CD4-positive, CD25-positive, alpha-beta regulatory T cell (primary cell): ENCODE measurements at regions not wholly inside any gene's neighbourhood (a gene's known extent, or its start where the extent isn't known, plus 50 kb on each side); places are given as distances from the start of the nearest gene placed in this dataset.

Experiments used
- ATAC-seq, 2 donors: fragments of 150-1000 bp; cut with Tn5 transposase; one replicate each; pipeline ENCODE4 v1.10.0; 2021; ENCODE audit warnings: low read depth in 2 of 2, moderate number of reproducible peaks in 2 of 2, moderate library complexity in 1 of 2
- DNase-seq, 3 donors: peaks; one replicate each; pipeline versions ENCODE4 v3.0.0 to v3.0.0-alpha.2; 2012 to 2022; ENCODE audit warnings: mixed read lengths in 1 of 3
- H3K27ac ChIP-seq: one replicate; pipeline ENCODE4 v1.7.0; 2013; ENCODE audit warnings: mild to moderate bottlenecking, low read length; ENCODE audit not compliant: insufficient read depth, poor library complexity, severe bottlenecking
- H3K27me3 ChIP-seq: one replicate; pipeline ENCODE4 v1.7.0; 2013; ENCODE audit warnings: low read length; ENCODE audit not compliant: control insufficient read depth, insufficient read depth
- H3K36me3 ChIP-seq: one replicate; pipeline ENCODE4 v1.7.0; 2013; ENCODE audit warnings: mild to moderate bottlenecking, low read length, moderate library complexity; ENCODE audit not compliant: control insufficient read depth, insufficient read depth
- H3K4me1 ChIP-seq: 2 replicates; pipeline ENCODE4 v1.7.0; 2013; ENCODE audit warnings: mild to moderate bottlenecking, low read length; ENCODE audit not compliant: insufficient read depth, control insufficient read depth, poor library complexity, severe bottlenecking
- H3K4me3 ChIP-seq: one replicate; pipeline ENCODE4 v1.7.0; 2013; ENCODE audit warnings: low read depth, mild to moderate bottlenecking, low read length, moderate library complexity
- H3K9me3 ChIP-seq, 2 experiments: 1 replicate in 1 of 2; 2 replicates in 1 of 2; pipeline ENCODE4 v1.7.0; 2013; ENCODE audit warnings: low read length in 2 of 2, mild to moderate bottlenecking in 1 of 2, moderate library complexity in 1 of 2; ENCODE audit not compliant: control insufficient read depth in 2 of 2
- H3K27ac Mint-ChIP-seq, 3 donors: one replicate each; pipeline ENCODE4 v1.8.0; 2020 to 2022; ENCODE audit warnings: mild to moderate bottlenecking in 3 of 3, mixed read lengths in 3 of 3, moderate library complexity in 2 of 3
- H3K27me3 Mint-ChIP-seq: one replicate; pipeline ENCODE4 v1.8.0; 2022; ENCODE audit warnings: mild to moderate bottlenecking, mixed read lengths
- H3K36me3 Mint-ChIP-seq: one replicate; pipeline ENCODE4 v1.8.0; 2020; ENCODE audit warnings: mixed read lengths
- H3K4me1 Mint-ChIP-seq, 4 donors: one replicate each; pipeline ENCODE4 v1.8.0; 2020 to 2022; ENCODE audit warnings: mixed read lengths in 4 of 4, mild to moderate bottlenecking in 1 of 4
- H3K4me3 Mint-ChIP-seq, 4 donors: one replicate each; pipeline ENCODE4 v1.8.0; 2020 to 2022; ENCODE audit warnings: mild to moderate bottlenecking in 4 of 4, mixed read lengths in 4 of 4, moderate library complexity in 3 of 4
- H3K9me3 Mint-ChIP-seq, 7 donors: one replicate each; pipeline ENCODE4 v1.8.0; 2020 to 2022; ENCODE audit warnings: mixed read lengths in 7 of 7, mild to moderate bottlenecking in 3 of 7, moderate library complexity in 2 of 7

- no peak for DNase-seq
- no peak overlapping the region for H3K27ac Mint-ChIP-seq
- peaks cover 2 to 38% (median 7%) of the 10 kb centered on the region in 7 donors for H3K9me3 Mint-ChIP-seq
- no peaks in the 10 kb centered on the region for H3K27me3 Mint-ChIP-seq
- Histone ChIP-seq H3K4me1 (no peaks in the 10 kb centered on the region), H3K27ac (no peak overlapping the region), H3K36me3 (no peaks in the 10 kb centered on the region), H3K4me3 (no peak overlapping the region), H3K27me3 (no peaks in the 10 kb centered on the region), H3K9me3 (no peaks in the 10 kb centered on the region)
- no peak overlapping the region for H3K4me3 Mint-ChIP-seq
- ATAC-seq = no peak
- no peaks in the 10 kb centered on the region for H3K36me3 Mint-ChIP-seq
- no peaks in the 10 kb centered on the region for H3K4me1 Mint-ChIP-seq
These were observed 450.6 kb upstream of the SORCS1 start for GRCh38 chr10:107614939-107615685.

GRCh38 chr10:107611115-107611514, 446.6 kb upstream of the SORCS1 start:
- Histone ChIP-seq H3K27me3 (no peaks in the 10 kb centered on the region), H3K36me3 (no peaks in the 10 kb centered on the region), H3K9me3 (no peaks in the 10 kb centered on the region), H3K4me3 (no peak overlapping the region), H3K4me1 (no peaks in the 10 kb centered on the region), H3K27ac (no peak overlapping the region)
- no peak for ATAC-seq
- peaks cover 0 to 24% (median 3%) of the 10 kb centered on the region in 7 donors for H3K9me3 Mint-ChIP-seq
- no peak overlapping the region for H3K4me3 Mint-ChIP-seq
- H3K4me1 Mint-ChIP-seq = no peaks in the 10 kb centered on the region
- H3K27me3 Mint-ChIP-seq = no peaks in the 10 kb centered on the region
- H3K36me3 Mint-ChIP-seq = no peaks in the 10 kb centered on the region
- H3K27ac Mint-ChIP-seq = no peak overlapping the region
- no peak for DNase-seq

- Histone ChIP-seq H3K4me1 (no peaks in the 10 kb centered on the region), H3K27me3 (no peaks in the 10 kb centered on the region), H3K9me3 (peaks cover 2 to 8% of the 10 kb centered on the region in 2 experiments), H3K4me3 (no peak overlapping the region), H3K27ac (no peak overlapping the region), H3K36me3 (no peaks in the 10 kb centered on the region)
- peaks cover 0 to 19% (median 6%) of the 10 kb centered on the region in 7 donors for H3K9me3 Mint-ChIP-seq
- H3K36me3 Mint-ChIP-seq = no peaks in the 10 kb centered on the region
- no peaks in the 10 kb centered on the region for H3K4me1 Mint-ChIP-seq
- no peak for DNase-seq
- H3K4me3 Mint-ChIP-seq = no peak overlapping the region
- ATAC-seq = no peak
- no peak overlapping the region for H3K27ac Mint-ChIP-seq
- no peaks in the 10 kb centered on the region for H3K27me3 Mint-ChIP-seq
These were observed 424.6 kb upstream of the SORCS1 start for GRCh38 chr10:107589081-107589480.

- Histone ChIP-seq H3K4me1 (no peaks in the 10 kb centered on the region), H3K27ac (no peak overlapping the region), H3K4me3 (no peak overlapping the region), H3K9me3 (peaks cover 4 to 11% of the 10 kb centered on the region in 2 experiments), H3K36me3 (no peaks in the 10 kb centered on the region), H3K27me3 (no peaks in the 10 kb centered on the region)
- ATAC-seq (no peak), DNase-seq (no peak)
- no peaks in the 10 kb centered on the region for H3K27me3 Mint-ChIP-seq
- H3K4me3 Mint-ChIP-seq = no peak overlapping the region
- H3K9me3 Mint-ChIP-seq = peaks cover 0 to 29% (median 6%) of the 10 kb centered on the region in 7 donors
- H3K4me1 Mint-ChIP-seq = no peaks in the 10 kb centered on the region
- no peaks in the 10 kb centered on the region for H3K36me3 Mint-ChIP-seq
- no peak overlapping the region for H3K27ac Mint-ChIP-seq
These were observed 421.1 kb upstream of the SORCS1 start for GRCh38 chr10:107585630-107586029.

GRCh38 chr10:107583974-107584373, 419.5 kb upstream of the SORCS1 start:
- H3K27me3 ChIP-seq = no peaks in the 10 kb centered on the region
- Mint-ChIP-seq H3K9me3 (peaks cover 0 to 29% (median 9%) of the 10 kb centered on the region in 7 donors), H3K27me3 (no peaks in the 10 kb centered on the region), H3K4me3 (no peak overlapping the region), H3K36me3 (no peaks in the 10 kb centered on the region), H3K4me1 (no peaks in the 10 kb centered on the region), H3K27ac (no peak overlapping the region)
- H3K9me3 ChIP-seq = peaks cover 4 to 11% of the 10 kb centered on the region in 2 experiments
- ATAC-seq (no peak), DNase-seq (no peak)
- H3K36me3 ChIP-seq = no peaks in the 10 kb centered on the region
- no peak overlapping the region for H3K27ac ChIP-seq
- no peak overlapping the region for H3K4me3 ChIP-seq
- no peaks in the 10 kb centered on the region for H3K4me1 ChIP-seq

- Histone ChIP-seq H3K27ac (no peak overlapping the region), H3K4me3 (no peak overlapping the region), H3K27me3 (no peaks in the 10 kb centered on the region), H3K36me3 (no peaks in the 10 kb centered on the region), H3K9me3 (peaks cover 4 to 7% of the 10 kb centered on the region in 2 experiments), H3K4me1 (no peaks in the 10 kb centered on the region)
- Mint-ChIP-seq H3K36me3 (no peaks in the 10 kb centered on the region), H3K27me3 (no peaks in the 10 kb centered on the region), H3K27ac (no peak overlapping the region), H3K4me3 (no peak overlapping the region), H3K4me1 (no peaks in the 10 kb centered on the region), H3K9me3 (peaks cover 2 to 33% (median 6%) of the 10 kb centered on the region in 7 donors)
- ATAC-seq = no peak
- DNase-seq = no peak
These were observed 415.5 kb upstream of the SORCS1 start for GRCh38 chr10:107579970-107580369.

- Mint-ChIP-seq H3K9me3 (peaks cover 2 to 26% (median 10%) of the 10 kb centered on the region in 7 donors), H3K4me3 (no peak overlapping the region), H3K27ac (no peak overlapping the region), H3K36me3 (no peaks in the 10 kb centered on the region), H3K4me1 (no peaks in the 10 kb centered on the region), H3K27me3 (no peaks in the 10 kb centered on the region)
- no peaks in the 10 kb centered on the region for H3K36me3 ChIP-seq
- H3K27me3 ChIP-seq = no peaks in the 10 kb centered on the region
- H3K9me3 ChIP-seq = peaks cover 2 to 4% of the 10 kb centered on the region in 2 experiments
- no peaks in the 10 kb centered on the region for H3K4me1 ChIP-seq
- H3K27ac ChIP-seq = no peak overlapping the region
- DNase-seq = no peak
- ATAC-seq = no peak
- no peak overlapping the region for H3K4me3 ChIP-seq
These were observed 412.7 kb upstream of the SORCS1 start for GRCh38 chr10:107577221-107577620.

- ATAC-seq = no peak
- no peak overlapping the region for H3K27ac ChIP-seq
- no peaks in the 10 kb centered on the region for H3K36me3 ChIP-seq
- Mint-ChIP-seq H3K27me3 (no peaks in the 10 kb centered on the region), H3K9me3 (peaks cover 2 to 30% (median 10%) of the 10 kb centered on the region in 7 donors), H3K27ac (no peak overlapping the region), H3K4me1 (no peaks in the 10 kb centered on the region), H3K36me3 (no peaks in the 10 kb centered on the region), H3K4me3 (no peak overlapping the region)
- H3K9me3 ChIP-seq = peaks cover 2 to 4% of the 10 kb centered on the region in 2 experiments
- H3K4me1 ChIP-seq = no peaks in the 10 kb centered on the region
- H3K4me3 ChIP-seq = no peak overlapping the region
- no peak for DNase-seq
- H3K27me3 ChIP-seq = no peaks in the 10 kb centered on the region
These were observed 412.2 kb upstream of the SORCS1 start for GRCh38 chr10:107576746-107577145.
